Chondrocyte (in vitro differentiated cells): ENCODE measurements at regions not wholly inside any gene's neighbourhood (a gene's known extent, or its start where the extent isn't known, plus 50 kb on each side); places are given as distances from the start of the nearest gene placed in this dataset.
A peak's percentile ranks its signal among the peaks of the same experiment; 100 is the strongest.
"Not testable (repeated sequence)": the region's sequence is repeated elsewhere in the genome, so short reads cannot be mapped to it uniquely, and the experiment has no call there.

Experiments
- DNase-seq: peaks from one replicate; pipeline ENCODE4 v3.0.0; 2021; ENCODE audit warnings: mixed read lengths, low spot score
- H3K27ac Mint-ChIP-seq: one replicate; pipeline ENCODE4 v1.8.0; 2021; ENCODE audit warnings: mild to moderate bottlenecking, moderate library complexity, mixed read lengths; ENCODE audit not compliant: unreplicated experiment
- H3K27me3 Mint-ChIP-seq: 2 replicates; pipeline ENCODE4 v1.8.0; 2021; ENCODE audit warnings: low read depth, mixed read lengths
- H3K36me3 Mint-ChIP-seq: 2 replicates; pipeline ENCODE4 v1.8.0; 2021; ENCODE audit warnings: low read depth, mixed read lengths
- H3K4me1 Mint-ChIP-seq: 2 replicates; pipeline ENCODE4 v1.8.0; 2021; ENCODE audit warnings: low read depth, mild to moderate bottlenecking, mixed read lengths
- H3K4me3 Mint-ChIP-seq: one replicate; pipeline ENCODE4 v1.8.0; 2021; ENCODE audit warnings: mild to moderate bottlenecking, moderate library complexity, mixed read lengths; ENCODE audit not compliant: unreplicated experiment
- H3K9me3 Mint-ChIP-seq: 2 replicates; pipeline ENCODE4 v1.8.0; 2021; ENCODE audit warnings: low read depth, mixed read lengths
- TF ChIP-seq, protein P1 (sequence below): fragments of 200-600 bp; sonication (generic); IDR thresholded peaks from 2 replicates; pipeline ENCODE4 v1.5.0; 2021; ENCODE audit warnings: antibody characterized with exemption, mild to moderate bottlenecking, moderate library complexity

DNA sequence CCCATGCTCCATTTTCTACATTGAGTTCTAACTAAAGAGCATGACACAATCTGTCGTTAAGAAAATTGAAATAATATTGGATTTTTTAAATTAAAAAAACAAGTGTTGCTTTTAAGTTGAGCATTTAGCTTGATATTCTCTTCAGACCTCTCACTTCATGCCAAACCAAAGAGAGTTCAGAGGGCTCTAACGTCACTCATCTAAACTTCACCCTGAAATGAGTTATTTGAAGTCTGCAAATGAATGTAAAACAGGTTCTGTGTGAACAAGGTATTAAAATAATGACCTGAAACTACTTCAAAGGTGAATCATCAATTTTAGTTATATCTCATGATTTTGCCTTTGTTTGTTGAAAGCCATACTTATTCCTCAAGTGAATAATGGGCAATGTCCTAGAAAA lies 61.8 kb downstream of the MRPL57 start:
- H3K27me3 Mint-ChIP-seq: peaks cover 7% of the 10 kb centered on the region
- DNase-seq: no peak
- H3K36me3 Mint-ChIP-seq: no peaks in the 10 kb centered on the region
- no peak overlapping the region for H3K27ac Mint-ChIP-seq
- no peak overlapping the region for H3K4me3 Mint-ChIP-seq
- TF ChIP-seq, protein P1, sequence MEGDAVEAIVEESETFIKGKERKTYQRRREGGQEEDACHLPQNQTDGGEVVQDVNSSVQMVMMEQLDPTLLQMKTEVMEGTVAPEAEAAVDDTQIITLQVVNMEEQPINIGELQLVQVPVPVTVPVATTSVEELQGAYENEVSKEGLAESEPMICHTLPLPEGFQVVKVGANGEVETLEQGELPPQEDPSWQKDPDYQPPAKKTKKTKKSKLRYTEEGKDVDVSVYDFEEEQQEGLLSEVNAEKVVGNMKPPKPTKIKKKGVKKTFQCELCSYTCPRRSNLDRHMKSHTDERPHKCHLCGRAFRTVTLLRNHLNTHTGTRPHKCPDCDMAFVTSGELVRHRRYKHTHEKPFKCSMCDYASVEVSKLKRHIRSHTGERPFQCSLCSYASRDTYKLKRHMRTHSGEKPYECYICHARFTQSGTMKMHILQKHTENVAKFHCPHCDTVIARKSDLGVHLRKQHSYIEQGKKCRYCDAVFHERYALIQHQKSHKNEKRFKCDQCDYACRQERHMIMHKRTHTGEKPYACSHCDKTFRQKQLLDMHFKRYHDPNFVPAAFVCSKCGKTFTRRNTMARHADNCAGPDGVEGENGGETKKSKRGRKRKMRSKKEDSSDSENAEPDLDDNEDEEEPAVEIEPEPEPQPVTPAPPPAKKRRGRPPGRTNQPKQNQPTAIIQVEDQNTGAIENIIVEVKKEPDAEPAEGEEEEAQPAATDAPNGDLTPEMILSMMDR: no peak
- H3K4me1 Mint-ChIP-seq: no peaks in the 10 kb centered on the region
- peaks cover 6% of the 10 kb centered on the region for H3K9me3 Mint-ChIP-seq

DNA sequence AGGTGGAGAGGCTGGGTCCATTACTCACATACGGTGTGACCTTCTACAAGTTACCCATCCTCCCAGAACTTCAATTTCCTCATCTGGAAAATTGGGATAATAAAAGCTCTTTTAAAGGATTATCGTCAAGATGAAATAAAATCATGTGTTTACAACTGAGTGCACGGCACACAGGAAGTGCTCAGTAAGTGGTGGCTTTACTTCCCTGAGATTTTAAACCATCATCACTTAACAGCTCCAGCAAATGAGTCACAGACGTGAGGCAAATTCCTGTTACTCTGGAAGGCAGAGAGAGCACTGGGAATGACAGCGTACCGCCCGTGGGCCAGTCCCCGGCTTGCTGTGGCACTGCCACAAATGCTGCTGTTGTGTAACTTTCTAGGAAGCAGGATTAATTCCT lies 64.1 kb downstream of the MRPL57 start:
- TF ChIP-seq, protein P1: no peak
- no peaks in the 10 kb centered on the region for H3K36me3 Mint-ChIP-seq
- H3K9me3 Mint-ChIP-seq: peaks cover 6% of the 10 kb centered on the region
- H3K4me3 Mint-ChIP-seq: no peak overlapping the region
- no peak for DNase-seq
- no peaks in the 10 kb centered on the region for H3K4me1 Mint-ChIP-seq
- no peak overlapping the region for H3K27ac Mint-ChIP-seq
- H3K27me3 Mint-ChIP-seq: peaks cover 3% of the 10 kb centered on the region

DNA sequence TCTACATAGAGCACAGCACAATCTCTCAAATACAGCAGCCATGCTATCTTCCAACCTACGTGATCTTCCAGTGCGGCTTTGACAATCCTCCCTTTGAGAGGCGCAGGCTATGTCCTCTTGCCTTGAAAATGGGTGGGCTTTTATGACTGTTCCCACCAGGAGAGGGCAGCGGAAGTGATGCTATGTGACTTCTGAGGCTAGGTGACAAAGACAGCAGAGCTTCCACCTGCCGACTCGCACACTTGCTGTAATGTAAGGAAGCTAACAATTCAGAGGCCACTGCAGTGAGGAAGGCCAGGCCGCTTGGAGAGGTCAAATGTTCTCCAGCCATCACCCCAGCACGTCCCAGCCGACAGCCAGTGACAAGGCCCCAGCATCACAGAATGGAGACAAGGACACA lies 65.8 kb downstream of the MRPL57 start:
- Mint-ChIP-seq H3K27me3 (no peaks in the 10 kb centered on the region), H3K9me3 (peaks cover 6% of the 10 kb centered on the region), H3K36me3 (no peaks in the 10 kb centered on the region), H3K4me1 (no peaks in the 10 kb centered on the region), H3K27ac (no peak overlapping the region), H3K4me3 (no peak overlapping the region)
- TF ChIP-seq, protein P1: peak; percentile 33
- DNase-seq: no peak

DNA sequence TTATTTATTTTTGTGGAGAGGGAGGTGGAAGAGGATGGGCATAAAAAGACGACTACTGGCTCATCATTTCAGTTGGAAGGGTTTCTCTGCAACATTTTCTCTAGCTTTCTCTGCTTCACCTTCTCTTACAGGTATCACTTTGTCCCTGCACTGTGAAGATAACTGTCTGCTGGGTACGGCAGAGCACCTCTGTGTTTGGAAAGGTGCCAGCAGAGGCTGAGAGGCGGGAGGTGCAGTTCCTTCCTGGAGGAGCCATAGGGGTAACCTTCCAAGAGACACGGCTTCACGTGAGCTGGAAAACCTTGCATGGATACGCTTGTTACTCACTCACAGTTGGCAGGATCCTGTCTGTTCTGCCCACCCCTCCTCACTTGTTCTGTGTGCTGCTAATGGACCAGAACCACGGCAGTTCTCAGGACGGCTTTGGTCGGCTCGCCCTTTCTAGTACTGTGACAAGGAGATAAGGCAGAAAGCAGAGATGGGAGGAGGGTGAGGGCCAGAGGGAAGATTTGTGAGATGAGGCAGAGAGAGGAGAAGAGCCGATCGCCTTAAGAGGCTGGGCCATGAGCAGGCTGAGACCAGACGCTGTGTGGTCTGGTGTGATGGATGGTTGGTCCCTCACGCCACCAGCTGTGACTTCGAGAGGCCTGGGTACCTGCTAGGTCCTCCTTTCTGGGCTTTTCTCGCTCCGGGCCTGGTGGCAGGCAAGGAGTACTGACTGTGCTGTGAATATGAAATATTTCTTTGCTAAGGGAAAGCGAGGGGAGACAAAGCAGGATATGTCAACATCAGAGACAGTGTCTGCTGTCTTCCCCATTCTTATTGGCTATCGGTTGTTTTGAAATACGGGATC lies 66.8 kb downstream of the MRPL57 start:
- Mint-ChIP-seq H3K27me3 (peaks cover 5% of the 10 kb centered on the region), H3K27ac (no peak overlapping the region), H3K9me3 (no peaks in the 10 kb centered on the region), H3K4me1 (no peaks in the 10 kb centered on the region), H3K4me3 (no peak overlapping the region), H3K36me3 (no peaks in the 10 kb centered on the region)
- no peak for DNase-seq
- TF ChIP-seq, protein P1: no peak

DNA sequence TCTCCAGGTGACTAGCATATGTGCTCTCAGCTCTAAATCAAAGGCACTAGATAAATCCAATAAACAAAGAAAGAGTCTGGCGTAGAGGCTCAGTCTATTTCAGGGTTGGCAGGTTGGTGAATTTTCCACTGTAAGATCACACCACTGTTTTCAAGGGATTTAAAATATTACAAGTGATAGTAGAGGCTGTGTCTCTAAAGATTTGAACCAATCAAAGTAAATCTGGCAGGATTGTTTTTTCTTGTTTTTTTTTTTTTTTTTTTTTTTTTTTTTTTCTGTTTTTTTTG lies 67.4 kb downstream of the MRPL57 start:
- H3K9me3 Mint-ChIP-seq, H3K27me3 Mint-ChIP-seq, H3K4me1 Mint-ChIP-seq: not testable (repeated sequence)

More for the DNA sequence above, 67.4 kb downstream of the MRPL57 start:
- not testable (repeated sequence) for DNase-seq, H3K4me3 Mint-ChIP-seq, H3K27ac Mint-ChIP-seq, H3K36me3 Mint-ChIP-seq
